ENCODE measurements at regions not wholly inside any gene's neighbourhood (a gene's known extent, or its start where the extent isn't known, plus 50 kb on each side); places are given as distances from the start of the nearest gene placed in this dataset.

DNA sequence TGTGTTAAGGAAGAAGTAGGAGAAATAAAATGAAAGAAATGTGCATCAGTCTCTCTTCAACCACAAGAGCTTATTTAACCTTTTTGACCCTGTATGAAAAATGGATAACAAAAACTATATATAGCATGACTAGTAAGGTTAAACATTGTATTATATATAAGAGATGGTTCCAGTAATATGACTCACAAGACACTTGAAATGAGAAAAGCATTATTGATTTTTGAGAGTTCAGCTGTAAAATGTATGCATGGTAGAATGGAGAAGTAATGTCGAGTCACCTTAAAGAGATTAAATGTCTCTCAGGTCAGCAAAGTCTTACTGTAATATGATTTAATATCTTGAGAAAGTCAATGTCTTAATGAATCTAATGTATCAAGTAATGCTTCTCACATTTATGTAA lies 860.9 kb downstream of the TAF11L14 start:
- ATAC-seq (ENCODE audit: low FRiP score) = no peak
- TF ChIP-seq, protein P1, sequence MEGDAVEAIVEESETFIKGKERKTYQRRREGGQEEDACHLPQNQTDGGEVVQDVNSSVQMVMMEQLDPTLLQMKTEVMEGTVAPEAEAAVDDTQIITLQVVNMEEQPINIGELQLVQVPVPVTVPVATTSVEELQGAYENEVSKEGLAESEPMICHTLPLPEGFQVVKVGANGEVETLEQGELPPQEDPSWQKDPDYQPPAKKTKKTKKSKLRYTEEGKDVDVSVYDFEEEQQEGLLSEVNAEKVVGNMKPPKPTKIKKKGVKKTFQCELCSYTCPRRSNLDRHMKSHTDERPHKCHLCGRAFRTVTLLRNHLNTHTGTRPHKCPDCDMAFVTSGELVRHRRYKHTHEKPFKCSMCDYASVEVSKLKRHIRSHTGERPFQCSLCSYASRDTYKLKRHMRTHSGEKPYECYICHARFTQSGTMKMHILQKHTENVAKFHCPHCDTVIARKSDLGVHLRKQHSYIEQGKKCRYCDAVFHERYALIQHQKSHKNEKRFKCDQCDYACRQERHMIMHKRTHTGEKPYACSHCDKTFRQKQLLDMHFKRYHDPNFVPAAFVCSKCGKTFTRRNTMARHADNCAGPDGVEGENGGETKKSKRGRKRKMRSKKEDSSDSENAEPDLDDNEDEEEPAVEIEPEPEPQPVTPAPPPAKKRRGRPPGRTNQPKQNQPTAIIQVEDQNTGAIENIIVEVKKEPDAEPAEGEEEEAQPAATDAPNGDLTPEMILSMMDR (IDR thresholded peaks at IDR 0.05) = no peak
- no peak for DNase-seq (ENCODE audit: low spot score)

DNA sequence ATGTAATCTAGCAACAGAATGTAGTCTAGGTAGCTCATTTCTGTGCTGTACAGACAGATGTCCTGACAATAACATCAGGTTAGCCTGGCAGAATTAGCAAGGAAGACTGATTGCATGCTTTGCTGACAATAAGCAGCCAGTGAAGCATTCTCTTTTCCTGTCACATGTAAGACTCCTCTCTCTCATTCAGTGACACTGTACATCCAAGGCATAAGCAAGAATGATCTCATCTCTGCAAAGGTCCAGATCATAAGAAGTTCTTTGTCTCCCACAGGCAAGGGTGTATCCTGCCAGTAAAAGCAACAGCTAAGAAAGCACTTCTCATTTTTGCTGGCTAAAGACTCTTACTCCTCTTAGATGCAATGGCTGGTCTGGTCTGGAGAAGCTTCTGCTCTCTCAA lies 861.8 kb downstream of the TAF11L14 start:
- DNase-seq (ENCODE audit: low spot score) = no peak
- ATAC-seq (ENCODE audit: low FRiP score) = no peak
- TF ChIP-seq, protein P1 (IDR thresholded peaks at IDR 0.05) = no peak

DNA sequence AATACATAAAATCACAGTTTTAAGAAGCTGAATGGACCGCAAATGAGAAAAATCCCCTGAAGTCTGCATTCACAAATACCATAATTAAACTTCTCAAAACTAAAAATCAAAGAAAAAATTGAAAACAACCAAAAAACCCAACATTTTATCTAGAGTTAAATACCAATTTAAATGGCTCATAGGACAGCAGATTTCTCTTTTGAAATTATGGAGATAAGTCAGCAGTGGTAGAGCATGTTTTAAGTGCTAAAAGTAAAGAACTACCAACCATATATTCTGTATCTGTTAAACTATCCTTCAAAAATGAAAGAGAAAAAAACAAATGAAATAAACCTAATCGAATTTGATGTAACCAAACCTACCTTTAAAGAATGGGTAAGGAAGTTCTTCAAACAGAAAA lies 862.8 kb downstream of the TAF11L14 start:
- TF ChIP-seq, protein P1 (IDR thresholded peaks at IDR 0.05) = no peak
- ATAC-seq (ENCODE audit: low FRiP score) (no peak), DNase-seq (ENCODE audit: low spot score) (no peak)

DNA sequence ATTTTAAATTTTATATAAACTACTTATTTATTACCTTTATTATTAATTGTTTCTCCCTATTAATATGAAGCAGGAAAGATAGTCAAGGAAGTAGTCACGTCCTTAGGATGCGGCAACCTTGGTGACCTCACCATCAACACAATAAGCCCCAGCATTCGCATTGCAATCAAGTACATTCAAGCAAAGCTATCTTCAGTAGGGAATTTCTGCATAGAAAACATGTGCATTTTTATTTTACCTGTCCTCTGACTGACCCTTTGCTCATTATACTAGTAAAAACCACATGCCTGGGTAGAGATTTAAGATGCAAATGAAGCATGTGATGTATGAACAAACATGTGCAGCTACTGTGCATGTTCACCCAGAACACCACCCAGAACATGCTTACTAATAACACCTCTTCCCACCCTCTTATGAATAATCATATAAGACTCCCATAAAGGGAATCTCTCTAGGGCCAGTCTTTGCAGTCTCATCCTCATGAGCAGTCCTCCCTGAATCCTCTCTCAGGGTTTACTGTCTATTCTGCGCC lies 869.6 kb downstream of the TAF11L14 start:
- DNase-seq (ENCODE audit: low spot score) (no peak), ATAC-seq (ENCODE audit: low FRiP score) (no peak)
- TF ChIP-seq, protein P1 (IDR thresholded peaks at IDR 0.05) = no peak

DNA sequence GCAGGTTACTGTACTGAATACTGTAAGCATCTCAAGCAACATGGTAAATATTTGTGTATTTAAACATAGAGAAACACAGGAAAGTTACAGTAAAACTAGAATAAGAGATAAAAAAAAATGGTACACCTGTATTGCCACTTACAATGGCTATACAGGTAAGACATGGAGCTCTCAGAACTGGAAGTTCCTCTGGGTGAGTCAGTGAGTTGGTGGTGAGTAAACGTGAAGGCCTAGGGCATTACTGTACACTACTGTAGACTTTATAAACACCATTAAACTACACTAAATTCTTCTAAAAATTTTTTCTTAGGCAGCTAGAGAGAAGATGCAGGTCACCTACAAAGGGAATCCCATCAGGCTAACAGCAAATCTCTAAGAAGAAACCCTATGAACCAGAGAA lies 872.9 kb downstream of the TAF11L14 start:
- DNase-seq (ENCODE audit: low spot score) = no peak
- no peak for ATAC-seq (ENCODE audit: low FRiP score)
- TF ChIP-seq, protein P1 (IDR thresholded peaks at IDR 0.05) = no peak

DNA sequence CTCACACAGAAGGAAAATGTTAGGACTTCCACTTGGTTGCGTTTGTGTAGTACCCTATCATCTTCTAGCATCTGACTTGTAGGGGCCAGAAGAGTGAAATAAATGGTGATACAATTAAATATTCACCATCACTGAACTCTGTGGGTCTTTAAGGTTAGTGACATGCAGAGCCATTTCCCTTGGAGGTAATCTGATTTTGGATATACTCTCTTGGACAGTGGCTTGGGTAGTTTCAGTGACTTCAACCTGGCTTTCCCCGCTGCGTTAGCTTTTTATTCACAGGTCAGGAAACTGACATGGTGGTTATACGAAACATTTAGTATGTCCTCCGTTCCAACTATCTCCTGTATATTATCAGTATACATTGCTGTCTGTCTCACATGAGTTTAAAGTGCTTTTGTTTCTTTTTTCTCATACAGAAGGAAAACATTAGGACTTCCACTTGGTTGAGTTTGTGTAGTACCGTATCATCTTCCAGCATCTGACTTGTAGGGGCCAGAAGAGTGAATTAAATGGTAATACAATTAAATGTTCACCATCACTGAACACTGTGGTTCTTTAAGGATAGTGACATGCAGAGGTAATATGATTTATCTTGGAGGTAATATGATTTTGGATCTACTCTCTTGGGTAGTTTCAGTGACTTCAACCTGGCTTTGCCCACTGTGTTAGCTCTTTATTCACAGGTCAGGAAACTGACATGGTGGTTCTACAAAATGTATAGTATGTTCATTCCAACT lies 883.6 kb downstream of the TAF11L14 start:
- DNase-seq (ENCODE audit: low spot score) = no peak
- TF ChIP-seq, protein P1 (IDR thresholded peaks at IDR 0.05) = no peak
- ATAC-seq (ENCODE audit: low FRiP score) = no peak

DNA sequence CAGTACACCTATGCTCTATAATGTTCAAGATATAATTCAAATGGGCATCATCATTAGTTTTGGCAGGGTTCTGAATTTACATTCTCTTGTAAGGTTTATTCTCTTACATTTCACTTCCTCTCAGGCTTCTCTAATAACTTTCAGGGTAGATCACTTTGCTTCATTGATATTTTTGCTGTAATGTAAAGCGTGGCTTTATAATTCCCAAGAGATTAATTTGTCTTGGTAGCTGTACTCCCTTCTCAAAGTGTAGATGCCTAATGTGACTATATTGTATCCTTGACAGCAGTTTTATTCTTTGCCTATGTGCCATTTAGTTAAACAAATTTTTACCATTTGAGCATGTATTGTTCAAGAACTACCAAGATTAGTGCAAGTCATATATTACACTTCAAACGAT lies 889.1 kb downstream of the TAF11L14 start:
- ATAC-seq (ENCODE audit: low FRiP score) (no peak), DNase-seq (ENCODE audit: low spot score) (no peak)
- TF ChIP-seq, protein P1 (IDR thresholded peaks at IDR 0.05) = no peak

Data from omental fat pad (tissue), 3 donors.